HG02943 (cell line): ENCODE measurements at regions not wholly inside any gene's neighbourhood (a gene's known extent, or its start where the extent isn't known, plus 50 kb on each side); places are given as distances from the start of the nearest gene placed in this dataset.
"Not testable (repeated sequence)": the region's sequence is repeated elsewhere in the genome, so short reads cannot be mapped to it uniquely, and the experiment has no call there.

ENCODE experiments used
- ATAC-seq: cut with Tn5 transposase; IDR thresholded peaks from one replicate; pipeline ENCODE4 v1.9.1; 2021; ENCODE audit warnings: mild to moderate bottlenecking, low read depth, moderate library complexity; ENCODE audit not compliant: unreplicated experiment

- ATAC-seq, result no peak
Observed at GRCh38 chr9:115296831-115297565, 179.0 kb upstream of the TNC start.

- no peak for ATAC-seq
Observed at GRCh38 chr9:115300116-115300515, 182.2 kb upstream of the TNC start.

- ATAC-seq, result no peak
Observed at GRCh38 chr9:115300874-115301273, 182.9 kb upstream of the TNC start.

- ATAC-seq, result no peak
Observed at GRCh38 chr9:115301581-115301980, 183.6 kb upstream of the TNC start.

- no peak for ATAC-seq
Observed at GRCh38 chr9:115305543-115305942, 187.6 kb upstream of the TNC start.

GRCh38 chr9:115306865-115307264 lies 188.9 kb upstream of the TNC start:
- no peak for ATAC-seq

GRCh38 chr9:115313545-115313944 lies 195.6 kb upstream of the TNC start:
- no peak for ATAC-seq

GRCh38 chr9:115326461-115326860 lies 208.5 kb upstream of the TNC start:
- ATAC-seq, result no peak

GRCh38 chr9:115327436-115328122 lies 209.6 kb upstream of the TNC start:
- ATAC-seq, result no peak

GRCh38 chr9:115328228-115328627 lies 210.3 kb upstream of the TNC start:
- no peak for ATAC-seq

- ATAC-seq, result no peak
Observed at GRCh38 chr9:115328677-115329076, 210.7 kb upstream of the TNC start.

- ATAC-seq, result no peak
Observed at GRCh38 chr9:115333277-115334070, 215.5 kb upstream of the TNC start.

GRCh38 chr9:115335439-115335838 lies 217.5 kb upstream of the TNC start:
- no peak for ATAC-seq

- ATAC-seq, result no peak
Observed at GRCh38 chr9:115340314-115340713, 222.4 kb upstream of the TNC start.

GRCh38 chr9:115341426-115341825 lies 223.5 kb upstream of the TNC start:
- no peak for ATAC-seq

- ATAC-seq, result not testable (repeated sequence)
Observed at GRCh38 chr9:115347776-115348175, 229.8 kb upstream of the TNC start.

GRCh38 chr9:115348936-115349335 lies 231.0 kb upstream of the TNC start:
- not testable (repeated sequence) for ATAC-seq

GRCh38 chr9:115349542-115349941 lies 231.6 kb upstream of the TNC start:
- no peak for ATAC-seq

GRCh38 chr9:115350548-115350947 lies 232.6 kb upstream of the TNC start:
- no peak for ATAC-seq

- no peak for ATAC-seq
Observed at GRCh38 chr9:115353681-115354080, 235.7 kb upstream of the TNC start.

GRCh38 chr9:115357821-115358220 lies 239.9 kb upstream of the TNC start:
- no peak for ATAC-seq
